GM06990 (cell line): ENCODE measurements at regions not wholly inside any gene's neighbourhood (a gene's known extent, or its start where the extent isn't known, plus 50 kb on each side); places are given as distances from the start of the nearest gene placed in this dataset.

Experiments
- DNase-seq: peaks from one replicate; pipeline ENCODE4 v3.0.0-alpha.2; 2011; ENCODE audit not compliant: insufficient read length; ENCODE audit errors: extremely low read depth
- H3K27me3 ChIP-seq: replicated peaks from 2 replicates; pipeline ENCODE4 v1.6.0; 2011; ENCODE audit warnings: low read length; ENCODE audit not compliant: control insufficient read depth, insufficient read depth
- H3K36me3 ChIP-seq: 2 replicates; pipeline ENCODE4 v1.5.1; 2011; ENCODE audit warnings: low read length; ENCODE audit not compliant: control insufficient read depth, insufficient read depth
- H3K4me3 ChIP-seq: replicated peaks from 2 replicates; pipeline ENCODE4 v1.5.1; 2011; ENCODE audit warnings: low read depth, mild to moderate bottlenecking, control low read depth, low read length
- TF ChIP-seq, protein P1 (sequence below): IDR thresholded peaks from 2 replicates; pipeline ENCODE4 v1.5.1; 2011; ENCODE audit warnings: low read length, control low read depth, mild to moderate bottlenecking, inconsistent platforms; ENCODE audit not compliant: insufficient read depth, poor library complexity, severe bottlenecking

DNA sequence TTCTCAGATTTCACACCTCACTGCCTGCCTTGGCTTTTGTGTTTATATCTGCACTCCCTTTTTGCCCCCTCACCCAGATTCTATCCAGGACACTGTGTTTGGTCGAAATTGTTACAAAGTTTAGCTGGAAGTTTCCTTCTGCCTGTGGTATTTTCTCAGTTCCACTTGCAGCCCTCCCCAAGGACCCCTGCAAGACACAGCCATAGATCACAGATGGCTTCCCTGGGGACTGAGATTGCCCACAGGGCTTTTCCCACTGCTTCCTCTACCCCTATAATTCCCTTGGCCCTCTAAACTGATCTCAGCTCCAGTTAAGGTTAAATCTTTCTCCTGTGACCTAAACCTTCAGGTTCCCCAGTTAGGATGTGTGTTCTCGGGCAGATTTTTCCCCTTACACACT lies 146.1 kb upstream of the C11orf87 start:
- Histone ChIP-seq H3K36me3 (no peaks in the 10 kb centered on the region), H3K27me3 (no peaks in the 10 kb centered on the region), H3K4me3 (no peak overlapping the region)
- TF ChIP-seq, protein P1, sequence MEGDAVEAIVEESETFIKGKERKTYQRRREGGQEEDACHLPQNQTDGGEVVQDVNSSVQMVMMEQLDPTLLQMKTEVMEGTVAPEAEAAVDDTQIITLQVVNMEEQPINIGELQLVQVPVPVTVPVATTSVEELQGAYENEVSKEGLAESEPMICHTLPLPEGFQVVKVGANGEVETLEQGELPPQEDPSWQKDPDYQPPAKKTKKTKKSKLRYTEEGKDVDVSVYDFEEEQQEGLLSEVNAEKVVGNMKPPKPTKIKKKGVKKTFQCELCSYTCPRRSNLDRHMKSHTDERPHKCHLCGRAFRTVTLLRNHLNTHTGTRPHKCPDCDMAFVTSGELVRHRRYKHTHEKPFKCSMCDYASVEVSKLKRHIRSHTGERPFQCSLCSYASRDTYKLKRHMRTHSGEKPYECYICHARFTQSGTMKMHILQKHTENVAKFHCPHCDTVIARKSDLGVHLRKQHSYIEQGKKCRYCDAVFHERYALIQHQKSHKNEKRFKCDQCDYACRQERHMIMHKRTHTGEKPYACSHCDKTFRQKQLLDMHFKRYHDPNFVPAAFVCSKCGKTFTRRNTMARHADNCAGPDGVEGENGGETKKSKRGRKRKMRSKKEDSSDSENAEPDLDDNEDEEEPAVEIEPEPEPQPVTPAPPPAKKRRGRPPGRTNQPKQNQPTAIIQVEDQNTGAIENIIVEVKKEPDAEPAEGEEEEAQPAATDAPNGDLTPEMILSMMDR = no peak
- DNase-seq = no peak

DNA sequence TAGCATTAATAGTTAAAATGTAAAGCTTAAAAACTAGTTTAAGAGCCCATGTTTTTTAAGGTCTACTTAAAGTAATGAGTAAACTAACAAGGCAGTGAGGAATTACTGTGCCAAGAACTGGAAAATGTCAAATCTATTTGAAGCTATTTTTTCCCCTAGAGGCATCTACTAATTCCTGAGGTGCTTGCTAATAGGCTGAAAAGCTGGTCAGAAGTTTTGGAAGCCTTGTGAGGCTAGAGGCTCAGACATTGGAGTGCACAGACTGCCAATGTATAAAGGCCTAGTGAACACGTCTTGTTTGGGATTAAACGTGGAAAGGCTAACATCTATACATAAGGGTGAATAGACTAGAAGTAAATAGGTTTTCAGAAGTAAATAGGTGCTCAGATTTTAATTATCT lies 136.5 kb upstream of the C11orf87 start:
- TF ChIP-seq, protein P1 = no peak
- Histone ChIP-seq H3K36me3 (no peaks in the 10 kb centered on the region), H3K27me3 (no peaks in the 10 kb centered on the region), H3K4me3 (no peak overlapping the region)
- no peak for DNase-seq

DNA sequence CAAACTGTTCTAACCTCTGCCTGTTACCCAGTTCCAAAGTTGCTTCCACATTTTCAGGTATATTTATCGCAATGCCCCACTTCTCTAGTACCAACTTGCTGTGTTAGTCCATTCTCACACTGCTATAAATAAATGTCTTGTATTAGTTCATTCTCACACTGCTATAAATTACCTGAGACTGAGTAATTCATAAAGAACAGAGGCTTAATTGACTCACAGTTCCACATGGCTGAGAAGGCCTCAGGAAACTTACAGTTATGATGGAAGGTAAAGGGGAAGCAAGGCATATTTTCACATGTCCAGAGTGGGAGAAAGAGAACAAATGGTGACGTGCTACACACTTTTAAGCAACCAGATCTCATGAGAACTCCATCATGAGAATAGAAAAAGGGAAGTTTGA lies 130.4 kb upstream of the C11orf87 start:
- H3K27me3 ChIP-seq = no peaks in the 10 kb centered on the region
- TF ChIP-seq, protein P1 = no peak
- DNase-seq = no peak
- H3K4me3 ChIP-seq = no peak overlapping the region
- no peaks in the 10 kb centered on the region for H3K36me3 ChIP-seq

DNA sequence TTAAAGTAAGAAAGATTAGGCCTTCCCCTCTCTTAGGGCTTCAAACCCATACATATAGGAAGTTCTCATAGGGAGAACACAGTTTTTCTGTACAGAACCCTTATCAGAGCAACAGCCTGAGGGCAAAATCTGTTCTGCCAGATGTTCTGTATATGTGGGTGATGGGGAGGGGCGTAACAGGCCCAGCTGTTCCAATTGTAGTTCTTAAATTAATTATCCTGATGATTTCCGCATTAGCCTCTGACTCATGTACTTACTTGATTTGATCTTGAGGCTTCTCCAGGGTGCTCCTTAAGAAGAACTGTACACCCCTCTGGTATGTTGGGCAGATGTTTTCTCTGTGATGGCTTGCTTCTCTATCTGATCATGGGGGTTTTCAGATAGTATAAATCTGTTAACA lies 123.1 kb upstream of the C11orf87 start:
- TF ChIP-seq, protein P1 = no peak
- Histone ChIP-seq H3K27me3 (no peaks in the 10 kb centered on the region; the same call in 1 of the 2 replicates), H3K36me3 (no peaks in the 10 kb centered on the region), H3K4me3 (no peak overlapping the region)
- no peak for DNase-seq

DNA sequence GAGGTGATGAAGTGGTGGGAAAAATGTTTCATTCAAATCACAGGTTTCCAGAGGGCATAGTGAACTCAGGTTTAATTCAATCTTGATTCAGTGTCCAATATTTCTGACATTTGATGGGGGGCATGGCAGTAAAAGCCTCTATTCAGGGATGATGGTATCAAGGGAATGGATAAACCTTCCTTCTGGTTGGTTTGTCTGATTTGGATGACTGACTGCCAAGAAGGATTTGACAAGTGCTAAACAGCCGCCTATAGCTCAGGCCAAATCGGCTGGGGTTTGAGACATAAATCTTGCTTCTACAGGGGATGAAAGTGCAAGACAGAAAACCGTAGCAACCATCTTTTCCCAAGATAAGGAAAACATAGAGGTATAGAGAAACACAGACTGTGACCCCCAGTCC lies 121.8 kb upstream of the C11orf87 start:
- Histone ChIP-seq H3K4me3 (no peak overlapping the region), H3K27me3 (no peaks in the 10 kb centered on the region; the same call in 1 of the 2 replicates), H3K36me3 (no peaks in the 10 kb centered on the region)
- DNase-seq = no peak
- TF ChIP-seq, protein P1 = no peak
